ENCODE measurements at regions not wholly inside any gene's neighbourhood (a gene's known extent, or its start where the extent isn't known, plus 50 kb on each side); places are given as distances from the start of the nearest gene placed in this dataset.

DNA sequence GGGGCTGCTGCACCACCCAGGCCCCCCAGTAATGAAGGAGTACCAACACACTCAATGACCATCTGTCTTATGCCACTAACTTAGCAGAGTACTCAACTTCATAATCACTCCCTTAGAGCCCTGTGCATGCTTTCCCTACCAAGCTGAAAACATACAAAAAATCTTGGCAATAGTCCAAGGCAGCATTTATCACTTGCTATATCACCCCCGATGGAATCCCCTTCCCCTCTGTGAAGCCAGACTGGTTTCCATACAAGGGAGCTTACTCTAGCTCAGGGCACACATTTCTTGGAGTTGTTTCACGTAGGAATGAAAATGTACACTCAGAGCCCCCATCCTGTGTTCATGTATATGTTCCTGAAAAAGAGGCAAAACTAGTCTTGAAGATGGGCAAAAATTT lies 301.3 kb upstream of the TENM4 start:
- no peak for DNase-seq (ENCODE audit: low spot score)

DNA sequence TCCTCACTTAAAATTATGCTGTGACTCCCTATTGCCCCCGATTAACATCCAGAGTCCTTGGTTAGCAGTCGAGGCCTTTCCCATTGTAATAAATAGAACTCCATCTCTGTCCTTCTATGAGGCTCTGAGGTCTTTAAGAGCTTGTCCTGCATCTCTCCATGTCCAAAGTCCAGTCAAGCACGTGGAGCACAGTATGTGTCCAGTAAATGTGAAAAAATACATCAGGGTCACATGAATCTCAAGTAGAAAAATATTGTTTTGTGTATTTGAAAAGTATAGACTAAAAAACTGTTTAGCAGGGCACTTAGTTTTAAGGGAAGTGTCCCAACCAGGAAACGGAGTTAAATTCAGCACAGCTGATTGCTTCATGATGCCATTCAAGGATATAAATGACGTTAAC lies 298.8 kb upstream of the TENM4 start:
- DNase-seq (ENCODE audit: low spot score): no peak

DNA sequence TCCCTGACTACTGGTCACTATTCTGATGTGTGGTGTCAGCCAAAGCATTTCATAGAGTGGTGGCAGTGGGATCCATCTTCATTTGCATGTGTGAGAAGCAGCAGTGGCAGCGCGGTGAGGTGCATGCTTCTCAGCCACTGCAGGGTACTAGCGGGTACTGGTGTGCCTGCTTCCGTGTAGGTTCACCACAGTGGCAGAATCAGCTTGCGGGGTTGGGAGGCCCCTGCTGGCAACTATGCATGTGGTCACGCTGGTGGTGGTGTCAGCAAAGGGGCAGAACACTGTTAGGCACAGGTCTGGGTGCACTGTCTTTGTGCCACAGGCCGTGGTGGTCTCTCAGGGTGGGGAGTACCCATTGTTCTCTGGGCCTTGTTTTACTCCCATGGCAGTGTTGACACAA lies 286.4 kb upstream of the TENM4 start:
- DNase-seq (ENCODE audit: low spot score): no peak

DNA sequence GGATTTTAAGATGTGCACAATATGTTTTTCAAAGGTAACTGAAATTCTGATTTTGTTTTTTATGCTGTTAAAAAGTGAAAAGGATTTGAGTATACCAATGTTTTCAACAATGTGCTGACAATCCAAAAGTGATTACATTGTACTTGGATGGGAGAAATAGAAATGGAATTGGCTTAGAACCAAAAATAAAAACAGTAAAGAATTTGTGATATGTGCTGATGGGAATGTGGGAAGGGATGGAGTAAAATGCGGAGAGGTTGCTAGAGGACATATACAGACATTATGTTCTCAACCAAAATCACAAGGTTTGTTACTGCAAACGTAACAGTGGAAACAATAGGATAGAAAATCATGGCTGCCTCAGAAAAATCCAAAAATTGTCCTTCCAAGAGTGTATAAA lies 279.3 kb upstream of the TENM4 start:
- no peak for DNase-seq (ENCODE audit: low spot score)

DNA sequence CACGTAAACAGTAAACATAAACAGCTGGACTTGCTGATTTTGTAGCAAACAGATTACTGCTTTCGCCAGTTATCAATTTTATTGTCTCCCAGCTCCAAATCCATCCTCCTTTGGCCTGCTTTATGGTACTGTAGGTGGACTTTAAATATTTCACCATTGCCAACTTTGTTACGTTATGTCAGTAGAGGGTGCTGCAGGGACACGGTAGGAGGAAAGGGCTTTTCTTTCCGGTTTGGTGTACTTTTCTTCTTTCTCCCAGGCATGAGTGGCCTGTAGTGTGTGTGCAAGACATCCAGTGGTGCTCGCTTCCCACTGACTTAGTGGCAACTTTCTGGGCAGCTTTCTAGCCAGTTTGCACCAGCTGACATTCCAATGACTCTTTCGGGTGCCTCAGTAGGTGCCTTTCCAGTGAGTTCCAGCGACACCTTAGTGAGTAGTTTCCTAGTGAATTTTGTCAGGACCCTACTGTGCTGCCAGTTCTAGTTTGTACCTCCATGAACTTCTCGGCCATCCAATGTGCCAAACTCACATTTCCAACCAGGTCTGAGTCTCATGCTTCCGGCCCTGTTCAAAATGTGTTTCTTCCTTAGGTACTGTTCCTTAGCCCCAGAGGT lies 267.6 kb upstream of the TENM4 start:
- DNase-seq (ENCODE audit: low spot score): no peak

DNA sequence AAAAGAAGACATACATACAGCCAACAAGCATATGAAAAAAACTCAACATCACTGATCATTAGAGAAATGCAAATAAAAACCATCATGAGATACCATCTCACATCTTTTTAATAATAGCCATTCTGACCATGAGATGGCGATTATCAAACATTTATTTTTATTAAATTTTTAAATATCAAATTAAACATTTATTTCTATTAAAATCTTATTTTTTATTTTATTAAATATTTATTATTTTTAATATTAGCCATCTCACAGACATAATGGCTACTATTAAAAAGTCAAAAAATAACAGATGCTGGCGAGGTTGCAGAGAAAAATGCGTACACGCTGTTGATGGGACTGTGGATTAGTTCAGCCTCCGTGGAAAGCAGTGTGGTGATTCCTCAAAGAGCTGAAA lies 264.8 kb upstream of the TENM4 start:
- no peak for DNase-seq (ENCODE audit: low spot score)

DNA sequence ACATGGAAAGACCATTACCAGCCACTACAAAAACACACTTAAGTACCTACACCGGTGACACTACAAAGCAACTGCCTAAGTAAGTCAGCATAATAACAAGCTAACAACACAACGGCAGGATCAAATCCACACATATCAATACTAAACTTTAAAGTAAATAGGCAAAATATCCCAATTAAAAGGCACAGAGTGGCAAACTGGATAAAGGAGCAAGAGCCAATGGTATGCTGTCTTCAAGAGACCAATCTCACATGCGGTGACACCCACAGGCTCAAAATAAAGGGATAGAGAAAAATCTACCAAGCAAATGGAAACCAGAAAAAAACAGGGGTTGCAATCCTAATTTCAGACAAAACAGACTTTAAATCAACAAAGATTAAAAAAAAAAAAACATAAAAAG lies 261.5 kb upstream of the TENM4 start:
- no peak for DNase-seq (ENCODE audit: low spot score)

DNA sequence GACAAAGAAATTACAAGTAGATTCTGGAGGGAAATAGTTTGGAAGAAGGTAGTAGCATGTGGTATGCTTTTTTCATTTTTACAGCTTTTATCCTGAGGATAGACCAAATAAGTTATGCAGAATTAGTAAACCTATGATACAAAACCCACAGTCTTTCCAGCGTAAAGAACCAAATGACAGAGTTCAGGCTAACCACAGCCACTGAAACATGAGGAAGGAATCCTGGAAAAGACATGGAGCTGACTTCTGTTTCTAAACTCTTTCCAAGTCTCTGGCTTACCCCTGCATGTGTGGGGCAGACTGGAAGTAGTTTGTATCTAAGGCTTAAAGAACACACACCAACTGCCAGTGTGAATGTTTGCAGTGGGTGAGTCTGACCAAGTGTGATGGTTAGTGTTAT lies 258.4 kb upstream of the TENM4 start:
- DNase-seq (ENCODE audit: low spot score): no peak

DNA sequence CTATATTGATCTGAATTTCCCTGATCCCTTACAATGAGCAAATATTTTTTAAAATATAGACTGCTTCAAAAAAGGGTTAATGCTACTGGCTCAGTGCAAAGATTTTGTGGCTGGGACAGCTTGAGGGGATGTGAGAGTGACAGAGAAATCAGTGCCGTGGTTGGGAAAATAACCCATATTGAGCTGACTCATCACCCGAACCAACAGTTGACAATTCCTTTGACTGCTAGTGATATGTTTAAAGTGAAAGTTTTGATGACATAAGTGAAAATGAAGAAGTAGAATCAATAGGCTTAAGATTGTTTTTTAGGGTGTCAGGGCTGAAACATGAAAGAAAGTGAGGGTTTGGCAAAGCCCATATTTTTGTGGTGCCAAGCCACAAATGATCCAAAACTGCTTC lies 257.1 kb upstream of the TENM4 start:
- no peak for DNase-seq (ENCODE audit: low spot score)

DNA sequence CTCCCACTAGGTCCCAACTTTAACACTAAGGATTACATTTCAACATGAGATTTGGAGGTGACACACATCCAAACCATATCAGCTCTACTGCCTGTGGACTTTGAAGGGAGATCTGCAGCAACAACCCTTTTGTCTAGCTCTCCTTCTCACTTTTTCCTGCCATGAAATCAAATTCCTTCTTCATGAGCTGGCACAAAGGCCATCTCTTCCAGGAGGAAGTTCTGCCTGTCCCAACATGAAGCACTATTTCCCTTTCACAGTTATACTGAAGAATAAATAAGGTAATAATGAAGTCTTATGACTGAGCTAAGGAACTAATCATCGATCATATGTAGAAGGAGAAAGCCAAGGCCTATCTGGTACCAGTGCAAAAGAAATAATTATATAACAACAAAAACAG lies 253.5 kb upstream of the TENM4 start:
- DNase-seq (ENCODE audit: low spot score): no peak

DNA sequence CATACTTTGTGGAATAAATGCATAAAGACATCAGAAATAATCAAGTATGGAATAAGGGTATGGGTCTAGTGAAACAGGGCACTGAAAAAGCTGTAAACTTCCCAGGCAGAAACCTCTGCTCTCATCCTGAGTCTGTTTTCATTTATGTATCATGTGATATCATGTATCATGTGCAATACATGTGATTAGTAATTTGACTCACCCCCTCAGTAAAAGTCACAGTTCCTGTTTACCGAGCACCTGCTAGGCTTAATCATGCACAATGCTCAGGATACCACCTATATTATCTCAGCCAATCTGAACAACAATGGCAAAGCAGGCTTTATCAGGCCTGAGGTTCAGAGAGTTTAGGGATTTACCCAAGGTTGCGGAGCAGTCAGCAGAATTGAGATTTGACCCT lies 250.6 kb upstream of the TENM4 start:
- no peak for DNase-seq (ENCODE audit: low spot score)

DNA sequence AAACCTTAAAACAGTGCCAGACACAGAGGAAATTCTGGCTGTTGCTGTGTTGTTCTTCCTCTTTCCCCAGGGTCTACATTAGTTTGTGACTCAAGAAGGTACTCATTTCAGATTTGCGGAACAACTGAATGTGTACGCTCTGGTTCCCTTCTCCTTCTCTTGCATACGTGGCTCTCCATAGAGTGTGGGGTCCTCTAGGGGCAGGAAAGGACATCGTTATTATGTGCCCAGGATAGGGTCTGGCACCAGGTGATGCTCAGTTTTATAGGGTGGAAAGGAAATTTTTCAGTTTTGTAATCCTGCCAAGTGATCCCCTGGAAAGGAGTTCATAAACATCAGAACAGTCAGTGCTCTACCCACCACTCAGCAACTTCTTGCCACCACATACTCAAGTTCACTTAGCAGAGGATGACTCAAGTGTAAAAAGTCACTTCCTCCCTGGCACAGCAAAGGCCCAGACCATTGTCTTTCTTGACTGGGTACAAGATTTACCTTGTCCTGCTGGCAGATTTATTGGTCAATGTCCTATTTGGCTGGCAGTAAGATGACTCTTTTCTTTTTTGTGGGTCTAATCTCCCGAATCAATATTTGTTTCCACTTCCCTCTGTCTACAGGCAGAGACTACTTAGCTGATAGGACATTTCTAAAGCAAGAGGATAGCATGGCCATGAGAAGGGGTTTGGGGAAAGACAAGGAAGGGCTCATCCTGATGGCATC lies 246.0 kb upstream of the TENM4 start:
- no peak for DNase-seq (ENCODE audit: low spot score)

DNA sequence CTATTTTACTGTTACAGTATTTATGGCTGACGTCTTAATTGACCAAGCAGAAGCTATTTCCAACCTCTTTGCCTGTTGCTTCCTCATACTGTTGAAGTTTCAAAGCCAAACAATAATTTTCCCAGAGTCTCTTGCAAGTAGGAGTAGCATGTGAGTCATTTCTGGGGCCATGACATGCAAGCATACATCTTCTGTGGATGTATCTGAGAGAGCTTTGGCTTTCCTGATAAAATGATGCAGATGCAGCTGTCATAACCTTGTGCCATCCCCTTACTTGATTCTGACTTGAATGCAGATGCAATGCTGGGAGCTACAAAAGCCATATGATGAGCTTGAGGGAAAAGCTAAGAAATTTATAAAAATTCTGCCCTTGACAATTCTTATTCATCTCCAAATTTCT lies 243.1 kb upstream of the TENM4 start:
- DNase-seq (ENCODE audit: low spot score): no peak

DNA sequence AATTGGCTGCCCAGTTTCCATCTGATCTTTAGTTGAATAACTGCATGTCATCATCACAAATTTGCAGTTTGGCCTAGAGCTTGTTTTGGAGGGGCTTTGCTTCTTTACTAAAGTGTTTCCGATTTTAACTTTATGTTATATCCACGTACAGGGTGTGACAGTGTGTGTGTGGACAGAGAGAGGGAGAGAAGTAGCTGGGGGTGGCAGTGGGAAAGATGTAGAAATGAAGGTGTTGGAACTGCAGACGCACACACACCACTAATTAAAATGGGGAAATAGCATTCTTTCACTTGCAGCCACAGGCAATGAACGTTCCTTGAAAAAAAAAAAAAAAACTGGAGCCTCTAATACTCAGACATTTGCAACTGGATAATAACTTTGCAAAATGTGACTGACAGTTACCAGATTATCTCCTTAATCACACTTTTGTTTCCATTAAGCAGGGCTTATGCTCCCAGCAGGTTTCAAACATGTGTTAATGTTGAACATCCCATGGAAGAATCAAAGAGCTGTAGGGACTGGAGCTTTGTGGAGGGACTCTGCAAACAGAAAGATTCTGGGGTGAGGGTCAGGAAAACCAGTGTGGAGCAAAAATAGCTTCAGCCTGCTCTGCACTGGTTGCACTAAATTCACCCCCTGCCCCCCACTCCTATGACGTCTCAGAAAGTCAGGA lies 238.1 kb upstream of the TENM4 start:
- no peak for DNase-seq (ENCODE audit: low spot score)

DNA sequence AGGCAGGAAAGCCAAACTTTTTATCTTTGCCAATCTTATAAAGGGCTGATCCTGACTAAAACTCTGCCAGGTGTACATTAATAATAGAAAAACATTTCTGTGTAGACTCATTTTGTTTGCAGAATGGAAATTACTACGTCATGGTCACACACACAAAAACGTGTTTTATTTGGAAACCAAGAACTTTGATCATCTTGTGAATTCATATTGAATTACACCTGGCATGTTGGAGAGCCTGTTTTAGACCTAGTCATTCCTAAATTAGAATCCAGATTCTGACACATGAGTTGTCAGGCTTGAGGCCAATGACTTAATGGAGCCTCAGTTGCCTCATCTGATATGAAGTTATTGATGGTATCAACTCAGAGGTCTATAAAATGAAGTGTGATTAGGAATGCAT lies 235.6 kb upstream of the TENM4 start:
- DNase-seq (ENCODE audit: low spot score): no peak

DNA sequence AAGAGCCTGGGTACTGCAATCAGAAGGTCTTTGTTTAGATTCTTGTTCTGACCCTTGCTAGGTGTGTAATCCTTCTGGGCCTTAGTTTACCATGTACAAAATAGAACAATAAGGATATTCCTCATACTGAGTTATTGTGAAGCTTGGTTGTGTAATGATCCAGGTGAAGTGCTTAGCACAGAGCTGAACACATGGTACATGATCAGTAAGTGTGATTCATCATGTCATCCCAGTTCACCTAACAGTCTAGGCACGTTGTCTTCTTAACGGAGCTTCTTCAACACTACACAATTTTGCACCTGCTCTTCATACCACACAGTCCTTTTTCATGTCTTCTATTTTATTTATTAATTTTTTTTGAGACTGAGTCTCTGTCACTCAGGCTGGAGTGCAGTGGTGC lies 234.3 kb upstream of the TENM4 start:
- no peak for DNase-seq (ENCODE audit: low spot score)

DNA sequence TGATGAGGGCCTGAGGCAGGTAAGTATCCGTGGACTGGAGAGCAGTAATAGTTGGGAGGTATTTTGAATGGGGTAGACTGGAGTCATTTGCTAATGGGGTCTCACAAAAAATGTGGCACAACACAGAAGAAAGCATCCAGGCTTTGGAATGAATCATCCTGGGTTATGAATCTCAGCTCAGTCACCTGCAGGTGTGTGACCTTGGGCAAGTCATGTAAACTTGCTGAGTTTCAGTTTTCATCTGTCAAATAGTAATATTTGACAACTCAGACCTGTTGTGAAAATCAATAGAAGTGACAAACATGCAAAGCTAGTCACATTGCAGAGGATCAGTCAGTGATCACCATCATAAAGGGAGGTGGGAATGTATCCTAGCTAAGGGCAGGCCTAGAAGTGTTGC lies 232.0 kb upstream of the TENM4 start:
- DNase-seq (ENCODE audit: low spot score): no peak

DNA sequence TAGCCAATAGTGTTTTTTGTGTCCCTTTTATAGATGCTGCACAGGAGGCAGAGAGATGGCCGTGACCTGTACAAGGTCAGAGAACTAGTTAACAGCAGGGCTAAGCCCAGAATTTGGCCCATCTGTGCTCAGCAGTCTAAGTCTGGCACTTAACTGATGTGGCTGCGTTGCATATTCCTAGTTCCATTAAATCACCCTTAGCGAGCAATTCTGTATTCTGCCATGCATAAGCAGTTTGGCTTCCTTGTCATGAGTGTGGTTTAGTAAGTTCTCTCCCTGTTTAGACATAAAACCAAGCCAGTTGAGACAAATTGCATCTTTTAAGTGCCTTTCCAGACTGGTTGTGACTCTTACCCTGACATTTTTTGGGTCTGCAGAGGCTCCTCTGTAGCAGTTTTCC lies 230.6 kb upstream of the TENM4 start:
- DNase-seq (ENCODE audit: low spot score): no peak

DNA sequence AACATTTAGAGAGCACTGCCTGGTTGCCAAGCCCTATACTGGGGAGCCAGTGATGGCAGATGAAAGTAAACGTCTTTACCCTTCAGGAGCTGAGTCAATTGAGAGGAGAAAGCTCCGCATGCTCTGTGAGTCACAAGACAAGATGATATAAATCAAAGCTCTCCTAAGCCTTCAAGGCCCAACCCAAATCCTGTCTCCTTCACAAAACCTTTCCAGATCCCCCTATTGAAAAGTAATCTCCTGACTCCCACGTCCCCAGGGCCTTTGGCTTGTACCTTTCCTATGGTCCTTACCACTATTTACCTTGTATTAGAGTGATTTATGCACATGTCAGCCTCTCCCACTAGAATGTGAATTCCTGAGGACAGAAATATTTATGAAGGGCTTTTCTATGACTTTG lies 230.1 kb upstream of the TENM4 start:
- DNase-seq (ENCODE audit: low spot score): no peak

DNA sequence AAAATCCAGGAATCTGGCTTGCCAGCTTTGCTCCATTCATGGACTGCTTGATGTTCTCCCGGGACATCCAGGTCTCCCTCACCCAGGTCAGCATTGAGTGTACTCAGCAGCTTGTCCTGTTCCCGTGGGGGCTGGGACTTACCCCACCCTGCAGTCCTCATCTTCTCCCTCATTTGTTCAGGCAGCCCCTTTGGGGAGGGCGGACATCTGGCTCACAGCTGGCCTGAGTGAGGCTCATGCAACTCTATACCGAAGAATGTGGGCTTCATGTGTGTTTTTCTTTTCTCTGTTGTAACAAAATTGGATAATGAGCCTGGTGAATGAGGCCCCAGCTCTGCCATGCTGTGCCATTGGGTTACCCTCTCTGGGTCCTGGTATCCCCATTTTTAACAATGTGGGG lies 227.7 kb upstream of the TENM4 start:
- no peak for DNase-seq (ENCODE audit: low spot score)

DNA sequence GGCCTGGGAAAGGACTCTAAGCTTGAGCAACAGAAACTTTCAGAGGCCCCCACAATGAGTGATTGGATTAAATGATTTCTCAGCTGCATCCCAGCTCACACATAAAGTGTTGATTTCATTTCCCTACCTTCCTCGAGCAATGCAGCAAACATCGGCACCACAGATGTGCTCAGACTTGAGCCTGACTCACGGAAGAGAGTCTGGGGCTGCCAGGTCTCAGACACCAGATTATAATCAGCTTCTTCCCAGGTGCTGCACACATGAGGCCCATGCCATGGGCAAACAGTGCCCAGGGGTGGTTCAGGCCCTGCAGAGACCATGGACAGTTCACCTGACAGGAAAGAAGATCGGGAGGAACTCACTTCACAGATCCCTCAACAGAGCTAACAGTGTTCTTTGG lies 226.6 kb upstream of the TENM4 start:
- no peak for DNase-seq (ENCODE audit: low spot score)

DNA sequence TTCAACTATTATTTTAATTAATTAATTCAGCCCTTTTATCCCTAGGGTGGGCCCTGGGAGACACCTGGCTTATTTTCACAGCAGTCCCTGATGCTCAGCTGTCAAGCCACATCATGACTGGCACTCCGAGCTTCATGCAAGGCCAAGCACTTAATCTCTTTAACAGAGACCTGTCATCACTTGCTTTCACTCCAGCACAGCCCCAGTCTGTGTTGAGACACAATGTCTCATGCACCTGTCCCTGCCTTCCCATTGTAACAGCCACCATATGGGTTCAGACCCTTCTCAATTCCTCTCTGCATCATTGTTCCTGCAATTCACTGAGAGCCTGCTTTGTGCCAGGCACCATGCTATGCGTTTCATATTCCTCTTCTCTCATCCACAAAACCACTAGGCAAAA lies 222.2 kb upstream of the TENM4 start:
- no peak for DNase-seq (ENCODE audit: low spot score)

DNA sequence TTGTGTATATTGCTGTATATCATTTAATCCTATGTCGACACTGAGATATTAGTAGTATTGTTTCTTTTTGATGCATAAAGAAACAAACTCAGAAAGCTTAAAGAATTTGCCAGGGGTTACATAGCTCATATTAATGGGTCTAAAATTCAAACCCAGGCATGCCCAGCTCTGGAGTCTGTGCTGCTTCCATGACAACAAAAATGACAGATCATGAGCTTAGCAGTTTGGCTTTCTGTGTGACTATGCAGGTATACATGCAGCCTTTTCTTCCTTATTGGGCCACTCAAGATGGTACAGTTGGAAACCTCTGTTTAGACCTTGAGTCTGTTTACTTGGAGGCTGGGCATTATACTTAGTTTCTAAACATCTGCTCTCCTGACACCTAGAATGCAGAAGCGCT lies 220.5 kb upstream of the TENM4 start:
- DNase-seq (ENCODE audit: low spot score): no peak
